ENCODE measurements at regions not wholly inside any gene's neighbourhood (a gene's known extent, or its start where the extent isn't known, plus 50 kb on each side); places are given as distances from the start of the nearest gene placed in this dataset.

DNA sequence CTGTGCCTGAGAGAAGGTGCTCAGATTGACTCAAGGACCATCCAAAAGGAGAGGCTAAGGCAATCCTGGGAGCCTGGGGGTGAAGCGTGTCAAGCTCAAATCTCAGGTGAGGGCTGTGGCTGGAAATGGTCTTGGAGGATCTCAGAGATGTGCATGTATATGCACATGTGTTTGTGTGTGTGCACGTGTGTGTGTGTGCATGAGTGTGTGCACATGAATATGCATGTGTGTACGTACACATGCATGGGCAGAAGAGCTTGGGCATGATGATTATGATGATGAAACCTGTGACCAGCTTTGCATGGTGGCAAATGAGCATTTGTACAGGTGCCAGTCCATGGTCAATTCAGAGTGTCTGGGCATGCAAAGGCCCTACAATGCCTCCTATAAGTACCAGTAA lies 326.6 kb downstream of the CXCL12 start:
- no peaks in the 10 kb centered on the region for H3K9me3 ChIP-seq (ENCODE audit: control insufficient read depth, low read length)
- H3K9ac ChIP-seq (ENCODE audit: low read length) = no peak overlapping the region

DNA sequence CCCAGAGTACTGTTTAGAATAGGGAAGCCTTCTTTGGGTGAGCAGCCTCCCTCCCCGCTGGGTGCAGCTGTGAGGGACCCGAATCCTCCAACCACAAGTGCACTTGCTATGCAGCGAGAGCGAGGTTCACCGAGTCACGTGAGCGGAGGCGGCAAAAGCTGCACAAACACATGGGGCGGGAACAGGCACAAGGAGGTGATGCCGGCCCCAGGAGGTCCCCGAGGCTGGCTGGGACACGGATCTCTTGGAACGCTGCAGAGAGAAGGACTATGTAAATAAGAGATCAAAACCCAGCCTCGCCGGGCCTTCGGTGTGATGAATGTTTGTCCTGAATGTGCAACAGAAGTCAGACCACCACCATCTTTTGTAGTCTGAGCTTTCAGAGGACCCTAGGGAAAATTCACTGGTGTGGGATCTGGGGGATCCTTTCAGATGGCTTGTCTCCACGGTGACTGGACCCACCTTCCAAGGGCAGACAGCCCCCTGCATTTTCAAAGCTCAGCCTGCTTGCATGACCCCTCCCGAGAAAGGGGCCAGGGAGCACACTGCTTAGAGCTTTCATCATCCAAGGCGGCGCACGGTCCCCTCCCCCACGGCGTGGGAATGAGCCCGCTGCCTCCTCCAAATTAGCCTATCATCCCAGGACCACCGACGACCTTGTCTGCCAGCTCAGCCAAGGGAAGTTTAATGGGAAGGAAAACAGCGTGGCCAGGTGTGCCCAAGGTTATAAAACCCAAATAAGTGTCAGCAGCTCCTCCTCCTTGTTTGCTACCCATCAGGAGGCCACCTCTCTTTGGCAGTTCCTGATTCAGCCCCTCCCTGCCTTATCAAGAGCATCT lies 327.7 kb downstream of the CXCL12 start:
- Histone ChIP-seq H3K36me3 (ENCODE audit: control insufficient read depth, insufficient read depth, low read length, severe bottlenecking) (no peaks in the 10 kb centered on the region), H3K9me3 (ENCODE audit: control insufficient read depth, low read length) (no peaks in the 10 kb centered on the region), H3K27me3 (replicated peaks; ENCODE audit: control insufficient read depth, insufficient read depth, low read length) (peaks cover 19% of the 10 kb centered on the region), H3K9ac (ENCODE audit: low read length) (no peak overlapping the region), H3K4me1 (ENCODE audit: control insufficient read depth, insufficient read depth, low read length) (no peaks in the 10 kb centered on the region), H3K4me3 (ENCODE audit: low read length) (no peak overlapping the region)
- DNase-seq (ENCODE audit: low read depth) = no peak

More for the DNA sequence above, 326.6 kb downstream of the CXCL12 start:
- Histone ChIP-seq H3K4me3 (ENCODE audit: low read length) (no peak overlapping the region), H3K27me3 (replicated peaks; ENCODE audit: control insufficient read depth, insufficient read depth, low read length) (peaks cover 22% of the 10 kb centered on the region), H3K36me3 (ENCODE audit: control insufficient read depth, insufficient read depth, low read length, severe bottlenecking) (no peaks in the 10 kb centered on the region), H3K4me1 (ENCODE audit: control insufficient read depth, insufficient read depth, low read length) (no peaks in the 10 kb centered on the region)
- no peak for DNase-seq (ENCODE audit: low read depth)

DNA sequence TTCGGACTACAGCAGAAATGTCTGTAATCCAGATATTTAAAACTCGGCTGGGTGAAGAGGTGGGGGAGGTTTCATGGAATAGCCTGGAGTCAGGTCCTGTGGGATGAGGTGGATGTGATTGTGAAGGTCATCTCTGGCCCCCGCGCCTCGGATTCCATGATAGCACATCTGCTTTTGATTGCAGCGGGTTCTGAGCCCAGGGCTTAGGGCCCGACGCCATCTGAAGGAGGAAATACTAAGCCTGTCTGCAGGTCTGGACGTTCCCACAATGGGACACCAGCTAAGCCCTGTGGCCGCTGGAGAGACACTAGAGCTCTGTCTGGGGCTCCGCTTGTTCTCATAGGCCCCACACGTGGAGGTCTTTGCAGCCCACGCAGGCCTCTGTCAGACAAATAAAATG lies 328.7 kb downstream of the CXCL12 start:
- Histone ChIP-seq H3K4me3 (ENCODE audit: low read length) (no peak overlapping the region), H3K36me3 (ENCODE audit: control insufficient read depth, insufficient read depth, low read length, severe bottlenecking) (no peaks in the 10 kb centered on the region), H3K27me3 (replicated peaks; ENCODE audit: control insufficient read depth, insufficient read depth, low read length) (peaks cover 14% of the 10 kb centered on the region), H3K4me1 (ENCODE audit: control insufficient read depth, insufficient read depth, low read length) (peaks cover 8% of the 10 kb centered on the region), H3K9me3 (ENCODE audit: control insufficient read depth, low read length) (no peaks in the 10 kb centered on the region), H3K9ac (ENCODE audit: low read length) (no peak overlapping the region)
- peak; percentile 43 for DNase-seq (ENCODE audit: low read depth)

DNA sequence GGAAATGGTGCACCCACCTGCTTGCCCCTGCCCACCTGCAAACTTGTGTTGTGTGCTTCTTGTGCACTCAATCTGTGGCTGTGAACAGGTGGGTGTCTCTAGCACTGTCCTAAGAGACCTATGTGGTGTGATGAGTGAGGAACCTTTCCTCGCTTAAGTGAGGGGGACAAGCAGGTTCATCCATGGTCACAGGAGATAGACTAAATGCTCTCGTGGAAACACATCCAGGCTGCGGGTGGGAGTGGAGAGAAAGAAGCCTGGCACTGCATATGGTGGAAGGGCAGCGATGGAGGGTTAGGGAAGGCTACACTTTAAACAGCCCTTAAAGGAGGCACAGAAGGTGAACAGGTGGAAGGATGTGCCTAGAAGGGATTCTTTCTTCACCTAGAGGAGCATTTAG lies 330.9 kb downstream of the CXCL12 start:
- H3K9ac ChIP-seq (ENCODE audit: low read length) = no peak overlapping the region
- no peak overlapping the region for H3K4me3 ChIP-seq (ENCODE audit: low read length)
- peaks cover 8% of the 10 kb centered on the region for H3K4me1 ChIP-seq (ENCODE audit: control insufficient read depth, insufficient read depth, low read length)
- H3K36me3 ChIP-seq (ENCODE audit: control insufficient read depth, insufficient read depth, low read length, severe bottlenecking) = no peaks in the 10 kb centered on the region
- peaks cover 3% of the 10 kb centered on the region for H3K27me3 ChIP-seq (replicated peaks; ENCODE audit: control insufficient read depth, insufficient read depth, low read length)
- DNase-seq (ENCODE audit: low read depth) = no peak
- H3K9me3 ChIP-seq (ENCODE audit: control insufficient read depth, low read length) = no peaks in the 10 kb centered on the region

DNA sequence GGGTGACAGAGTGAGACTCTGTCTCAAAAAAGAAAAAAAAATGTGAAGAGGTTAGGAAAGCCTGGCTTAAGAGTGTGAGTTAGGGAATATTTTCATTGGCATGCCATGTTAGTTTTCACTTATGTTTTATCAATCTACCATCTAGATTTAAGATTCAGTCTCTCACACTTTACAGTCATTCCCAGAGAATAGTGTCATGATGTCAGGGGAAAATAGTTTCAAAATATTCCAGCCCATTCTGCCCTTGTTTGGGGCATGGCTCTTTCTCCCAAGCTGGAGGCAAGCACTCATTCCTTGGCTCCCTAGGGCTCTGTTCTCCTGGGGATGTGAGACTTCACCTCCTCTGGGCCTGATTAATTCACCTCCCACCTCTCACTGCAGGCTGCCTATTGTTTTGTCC lies 331.5 kb downstream of the CXCL12 start:
- H3K27me3 ChIP-seq (replicated peaks; ENCODE audit: control insufficient read depth, insufficient read depth, low read length) = no peaks in the 10 kb centered on the region
- DNase-seq (ENCODE audit: low read depth) = no peak
- H3K9me3 ChIP-seq (ENCODE audit: control insufficient read depth, low read length) = no peaks in the 10 kb centered on the region
- H3K4me3 ChIP-seq (ENCODE audit: low read length) = no peak overlapping the region
- H3K9ac ChIP-seq (ENCODE audit: low read length) = no peak overlapping the region
- H3K4me1 ChIP-seq (ENCODE audit: control insufficient read depth, insufficient read depth, low read length) = peaks cover 8% of the 10 kb centered on the region
- no peaks in the 10 kb centered on the region for H3K36me3 ChIP-seq (ENCODE audit: control insufficient read depth, insufficient read depth, low read length, severe bottlenecking)

DNA sequence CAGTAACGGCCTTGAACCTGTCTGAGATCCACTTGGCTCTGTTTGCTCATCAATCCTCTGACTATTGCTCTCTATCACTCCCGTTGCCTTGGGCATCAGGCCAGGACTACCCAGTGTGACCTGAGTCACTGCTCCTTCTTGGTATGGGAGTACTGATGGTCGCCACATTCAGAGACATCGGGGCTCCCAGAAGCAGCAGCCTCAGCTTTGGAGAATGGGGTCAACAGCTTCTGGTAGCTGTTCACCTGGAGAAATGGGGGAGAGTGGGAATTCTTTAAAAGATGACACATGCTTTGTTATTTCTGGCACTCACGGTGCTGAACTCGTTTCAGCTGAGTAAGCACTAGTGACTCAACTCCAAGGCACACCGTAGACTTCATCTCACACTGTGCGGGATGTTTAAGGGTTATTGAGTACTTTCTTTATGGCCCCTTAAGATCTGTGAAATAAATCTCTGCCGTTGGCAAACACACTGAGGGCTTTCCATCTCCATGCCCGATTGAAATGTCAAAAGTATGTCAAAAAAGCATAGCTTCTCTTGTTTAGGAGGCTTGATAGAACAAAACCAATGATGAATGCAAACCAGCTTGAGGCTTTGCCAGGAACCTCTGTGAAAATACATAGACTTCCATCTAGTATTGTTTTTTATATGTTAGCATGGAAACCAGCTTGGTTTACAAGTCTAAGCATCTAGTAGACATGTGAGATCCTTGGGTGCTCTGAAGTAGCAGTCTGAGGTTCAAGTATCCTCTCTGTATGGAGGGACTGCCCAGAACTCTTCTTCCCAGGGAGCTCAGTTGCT lies 333.1 kb downstream of the CXCL12 start:
- no peak overlapping the region for H3K4me3 ChIP-seq (ENCODE audit: low read length)
- H3K36me3 ChIP-seq (ENCODE audit: control insufficient read depth, insufficient read depth, low read length, severe bottlenecking) = no peaks in the 10 kb centered on the region
- H3K4me1 ChIP-seq (ENCODE audit: control insufficient read depth, insufficient read depth, low read length) = peaks cover 9% of the 10 kb centered on the region
- no peaks in the 10 kb centered on the region for H3K27me3 ChIP-seq (replicated peaks; ENCODE audit: control insufficient read depth, insufficient read depth, low read length)
- no peaks in the 10 kb centered on the region for H3K9me3 ChIP-seq (ENCODE audit: control insufficient read depth, low read length)
- DNase-seq (ENCODE audit: low read depth) = peak; percentile 27
- no peak overlapping the region for H3K9ac ChIP-seq (ENCODE audit: low read length)

DNA sequence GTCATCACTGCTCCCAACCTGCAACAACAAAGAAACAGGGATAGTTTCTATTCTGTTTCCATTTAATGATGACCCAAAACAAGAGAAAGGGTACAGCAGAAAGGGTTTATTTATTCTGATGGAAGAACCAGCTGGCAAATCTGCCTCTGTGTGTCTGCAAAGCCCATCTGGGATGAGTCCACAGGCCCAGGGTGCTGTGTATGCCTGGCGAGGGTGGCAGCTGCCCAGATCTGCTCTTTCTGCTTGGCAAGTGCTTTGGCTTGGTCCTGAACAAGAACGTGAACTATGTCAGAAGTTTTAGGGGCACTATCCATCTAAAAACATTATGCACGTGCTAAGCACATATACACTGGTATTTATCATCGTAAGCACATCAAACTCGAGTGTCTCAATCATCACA lies 333.8 kb downstream of the CXCL12 start:
- Histone ChIP-seq H3K9ac (ENCODE audit: low read length) (no peak overlapping the region), H3K27me3 (replicated peaks; ENCODE audit: control insufficient read depth, insufficient read depth, low read length) (no peaks in the 10 kb centered on the region), H3K4me3 (ENCODE audit: low read length) (no peak overlapping the region), H3K4me1 (ENCODE audit: control insufficient read depth, insufficient read depth, low read length) (peaks cover 16% of the 10 kb centered on the region), H3K36me3 (ENCODE audit: control insufficient read depth, insufficient read depth, low read length, severe bottlenecking) (no peaks in the 10 kb centered on the region), H3K9me3 (ENCODE audit: control insufficient read depth, low read length) (no peaks in the 10 kb centered on the region)
- no peak for DNase-seq (ENCODE audit: low read depth)

DNA sequence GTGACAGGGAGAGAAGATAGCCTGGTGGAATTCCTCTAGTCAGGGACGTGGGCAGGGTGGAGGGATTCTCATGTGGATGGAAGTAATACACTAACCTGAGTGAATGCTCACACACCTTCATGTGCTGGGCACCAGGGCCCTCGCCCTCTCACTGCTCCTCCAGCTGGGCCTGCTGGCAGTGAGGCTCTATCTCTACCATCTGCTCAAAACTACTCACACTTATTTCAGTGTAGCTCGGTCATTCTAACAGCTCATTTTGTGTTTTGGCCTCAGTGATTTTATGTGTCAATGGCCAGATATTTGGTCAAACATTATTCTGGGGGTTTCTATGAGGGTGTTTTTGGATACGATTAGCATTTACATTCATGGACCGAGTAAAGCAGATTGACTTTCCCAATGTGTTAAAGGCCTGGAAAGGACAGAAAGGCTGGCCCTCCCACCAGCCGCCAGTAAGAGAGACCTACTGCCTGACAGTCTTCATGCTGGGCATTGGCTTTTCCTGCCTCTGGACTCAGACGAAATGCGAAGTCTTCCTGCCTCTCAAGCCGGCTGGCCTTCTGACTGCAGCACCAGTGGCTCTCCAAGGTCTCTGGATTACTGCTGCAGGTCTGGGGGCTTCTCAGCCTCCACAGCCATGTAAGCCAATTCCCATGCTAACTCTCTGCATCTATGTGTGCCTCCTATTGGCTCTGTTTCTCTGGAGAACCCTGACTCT lies 335.4 kb downstream of the CXCL12 start:
- Histone ChIP-seq H3K4me3 (ENCODE audit: low read length) (no peak overlapping the region), H3K9me3 (ENCODE audit: control insufficient read depth, low read length) (no peaks in the 10 kb centered on the region), H3K27me3 (replicated peaks; ENCODE audit: control insufficient read depth, insufficient read depth, low read length) (peaks cover 8% of the 10 kb centered on the region), H3K9ac (ENCODE audit: low read length) (no peak overlapping the region), H3K4me1 (ENCODE audit: control insufficient read depth, insufficient read depth, low read length) (peaks cover 16% of the 10 kb centered on the region), H3K36me3 (ENCODE audit: control insufficient read depth, insufficient read depth, low read length, severe bottlenecking) (no peaks in the 10 kb centered on the region)
- DNase-seq (ENCODE audit: low read depth) = no peak

DNA sequence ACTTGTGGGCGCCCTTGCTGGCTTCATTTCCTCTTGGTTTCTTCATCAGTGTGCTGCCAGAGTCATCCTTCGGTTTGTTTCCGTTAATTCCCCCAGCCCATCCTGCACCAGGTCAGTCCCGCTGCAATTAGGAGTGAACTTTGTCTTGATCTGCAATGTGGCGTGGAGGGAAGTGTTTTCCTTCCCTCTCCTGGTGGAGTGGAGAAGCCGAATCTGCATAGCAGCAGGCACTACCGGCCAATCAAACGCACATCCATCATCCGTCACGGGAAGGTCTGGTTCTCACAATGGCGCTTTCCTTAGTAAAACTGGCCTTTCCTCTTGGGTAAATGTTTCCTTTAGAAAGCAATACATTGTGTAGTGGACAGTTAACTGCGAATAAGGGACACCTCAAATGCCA lies 337.5 kb downstream of the CXCL12 start:
- Histone ChIP-seq H3K9ac (ENCODE audit: low read length) (no peak overlapping the region), H3K4me1 (ENCODE audit: control insufficient read depth, insufficient read depth, low read length) (peaks cover 16% of the 10 kb centered on the region), H3K4me3 (ENCODE audit: low read length) (no peak overlapping the region), H3K27me3 (replicated peaks; ENCODE audit: control insufficient read depth, insufficient read depth, low read length) (peaks cover 8% of the 10 kb centered on the region), H3K36me3 (ENCODE audit: control insufficient read depth, insufficient read depth, low read length, severe bottlenecking) (no peaks in the 10 kb centered on the region), H3K9me3 (ENCODE audit: control insufficient read depth, low read length) (no peaks in the 10 kb centered on the region)
- no peak for DNase-seq (ENCODE audit: low read depth)

DNA sequence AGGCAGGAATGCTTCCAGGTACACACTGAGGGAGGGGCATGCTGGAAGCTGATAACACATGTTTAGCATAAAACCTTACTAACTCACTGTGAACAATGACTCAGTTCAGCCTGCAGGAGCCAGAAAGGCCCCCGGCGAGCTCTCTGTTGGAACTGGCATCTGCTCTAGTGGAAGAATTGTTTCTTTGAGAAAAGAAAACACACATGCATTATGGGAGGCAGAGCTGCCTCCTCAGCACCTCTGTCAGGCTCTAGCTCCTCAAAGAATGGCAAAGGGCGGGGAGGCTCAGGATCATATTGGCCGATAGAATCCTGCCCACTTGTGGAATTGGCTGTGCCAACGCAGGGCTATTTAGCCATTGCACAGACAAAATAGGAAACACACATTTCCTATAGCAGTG lies 338.3 kb downstream of the CXCL12 start:
- no peak overlapping the region for H3K9ac ChIP-seq (ENCODE audit: low read length)
- no peak overlapping the region for H3K4me3 ChIP-seq (ENCODE audit: low read length)
- no peaks in the 10 kb centered on the region for H3K36me3 ChIP-seq (ENCODE audit: control insufficient read depth, insufficient read depth, low read length, severe bottlenecking)
- H3K4me1 ChIP-seq (ENCODE audit: control insufficient read depth, insufficient read depth, low read length) = peaks cover 11% of the 10 kb centered on the region
- peaks cover 8% of the 10 kb centered on the region for H3K27me3 ChIP-seq (replicated peaks; ENCODE audit: control insufficient read depth, insufficient read depth, low read length)
- DNase-seq (ENCODE audit: low read depth) = peak; percentile 75
- H3K9me3 ChIP-seq (ENCODE audit: control insufficient read depth, low read length) = no peaks in the 10 kb centered on the region

DNA sequence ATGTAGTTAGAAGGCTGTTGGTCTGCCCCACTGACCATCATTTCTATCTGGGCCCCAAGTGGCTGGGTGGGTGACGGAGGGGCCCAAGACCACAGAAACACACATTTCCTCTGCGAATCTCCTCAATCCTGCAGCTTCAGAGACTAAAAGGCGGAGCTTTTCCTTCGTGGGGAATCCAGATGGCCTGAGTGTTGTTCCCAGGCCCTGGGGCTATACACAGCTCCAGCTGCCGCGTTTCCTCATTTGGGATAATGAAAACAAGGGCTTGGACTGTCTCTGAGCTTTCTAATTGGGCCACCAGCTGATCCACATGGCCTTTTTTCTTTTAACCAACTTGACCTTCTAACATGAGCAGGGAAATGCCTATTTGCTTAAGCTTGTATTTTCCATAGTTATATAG lies 339.9 kb downstream of the CXCL12 start:
- H3K9ac ChIP-seq (ENCODE audit: low read length) = no peak overlapping the region
- peaks cover 8% of the 10 kb centered on the region for H3K4me1 ChIP-seq (ENCODE audit: control insufficient read depth, insufficient read depth, low read length)
- H3K27me3 ChIP-seq (replicated peaks; ENCODE audit: control insufficient read depth, insufficient read depth, low read length) = peaks cover 8% of the 10 kb centered on the region
- no peaks in the 10 kb centered on the region for H3K36me3 ChIP-seq (ENCODE audit: control insufficient read depth, insufficient read depth, low read length, severe bottlenecking)
- DNase-seq (ENCODE audit: low read depth) = peak; percentile 58
- peaks cover 5% of the 10 kb centered on the region for H3K9me3 ChIP-seq (ENCODE audit: control insufficient read depth, low read length)
- H3K4me3 ChIP-seq (ENCODE audit: low read length) = no peak overlapping the region

Measured in adipocyte (in vitro differentiated cells).